ENCODE measurements at regions not wholly inside any gene's neighbourhood (a gene's known extent, or its start where the extent isn't known, plus 50 kb on each side); places are given as distances from the start of the nearest gene placed in this dataset.

DNA sequence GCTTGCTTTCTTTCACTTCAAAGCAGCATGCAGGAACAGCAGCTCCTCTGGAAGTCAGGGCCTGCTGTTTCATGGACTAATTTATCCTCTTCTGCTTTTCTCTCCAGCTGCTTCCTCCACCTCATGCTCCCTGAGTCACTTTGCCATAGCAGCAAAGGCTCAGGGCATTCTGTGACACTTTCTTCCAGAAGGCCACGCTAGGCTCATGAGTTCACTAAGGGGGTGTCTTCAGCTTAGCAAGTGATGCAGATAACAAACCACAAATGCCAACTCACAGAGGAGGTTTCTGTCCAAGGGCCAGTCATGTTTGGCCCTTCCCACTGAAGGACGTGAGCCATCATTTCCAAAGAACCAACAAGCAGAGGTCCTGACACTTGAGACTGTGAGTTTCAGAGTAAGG is 200.2 kb downstream of the ADGRA3 start:
- H3K27ac ChIP-seq: no peak overlapping the region
- H3K4me3 ChIP-seq: no peak overlapping the region
- H3K4me1 ChIP-seq: no peaks in the 10 kb centered on the region
- DNase-seq (no peak), ATAC-seq (ENCODE audit: low FRiP score in 2 of 2) (no peak)
- 15 to 44% methylated on average over 2 of the region's 2 CpGs for WGBS, 2 donors
- no peaks in the 10 kb centered on the region for H3K9me3 ChIP-seq
- no peaks in the 10 kb centered on the region for H3K36me3 ChIP-seq
- TF ChIP-seq EP300 (IDR thresholded peaks at IDR 0.05): no peak
- no peak for TF ChIP-seq POLR2A (IDR thresholded peaks at IDR 0.05)
- no peak for TF ChIP-seq POLR2AphosphoS5 (IDR thresholded peaks at IDR 0.05)
- TF ChIP-seq, protein P1, sequence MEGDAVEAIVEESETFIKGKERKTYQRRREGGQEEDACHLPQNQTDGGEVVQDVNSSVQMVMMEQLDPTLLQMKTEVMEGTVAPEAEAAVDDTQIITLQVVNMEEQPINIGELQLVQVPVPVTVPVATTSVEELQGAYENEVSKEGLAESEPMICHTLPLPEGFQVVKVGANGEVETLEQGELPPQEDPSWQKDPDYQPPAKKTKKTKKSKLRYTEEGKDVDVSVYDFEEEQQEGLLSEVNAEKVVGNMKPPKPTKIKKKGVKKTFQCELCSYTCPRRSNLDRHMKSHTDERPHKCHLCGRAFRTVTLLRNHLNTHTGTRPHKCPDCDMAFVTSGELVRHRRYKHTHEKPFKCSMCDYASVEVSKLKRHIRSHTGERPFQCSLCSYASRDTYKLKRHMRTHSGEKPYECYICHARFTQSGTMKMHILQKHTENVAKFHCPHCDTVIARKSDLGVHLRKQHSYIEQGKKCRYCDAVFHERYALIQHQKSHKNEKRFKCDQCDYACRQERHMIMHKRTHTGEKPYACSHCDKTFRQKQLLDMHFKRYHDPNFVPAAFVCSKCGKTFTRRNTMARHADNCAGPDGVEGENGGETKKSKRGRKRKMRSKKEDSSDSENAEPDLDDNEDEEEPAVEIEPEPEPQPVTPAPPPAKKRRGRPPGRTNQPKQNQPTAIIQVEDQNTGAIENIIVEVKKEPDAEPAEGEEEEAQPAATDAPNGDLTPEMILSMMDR (IDR thresholded peaks at IDR 0.05): no peak
- H3K27me3 ChIP-seq: no peaks in the 10 kb centered on the region

DNA sequence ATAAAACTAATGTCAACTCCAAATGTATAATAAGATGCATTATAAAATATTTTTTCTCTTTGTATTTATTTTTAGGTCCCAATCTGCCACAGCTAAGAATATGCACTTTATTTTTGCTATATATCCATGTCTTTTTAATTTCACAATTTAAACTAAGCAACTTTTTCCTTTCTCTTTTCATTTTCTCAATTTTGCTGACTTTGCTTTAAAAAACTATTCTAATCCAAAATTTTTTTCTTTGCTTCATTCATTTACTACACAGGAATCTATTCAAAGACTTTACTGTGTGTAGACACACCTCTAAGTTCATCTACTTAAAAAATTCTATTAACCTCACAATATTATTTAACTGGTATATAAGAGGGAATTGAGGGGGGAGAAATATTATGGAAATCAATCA is 201.9 kb downstream of the ADGRA3 start:
- no peak overlapping the region for H3K4me3 ChIP-seq
- TF ChIP-seq POLR2AphosphoS5 (IDR thresholded peaks at IDR 0.05): no peak
- TF ChIP-seq, protein P1 (IDR thresholded peaks at IDR 0.05): no peak
- no peak for TF ChIP-seq EP300 (IDR thresholded peaks at IDR 0.05)
- no peak for TF ChIP-seq POLR2A (IDR thresholded peaks at IDR 0.05)

DNA sequence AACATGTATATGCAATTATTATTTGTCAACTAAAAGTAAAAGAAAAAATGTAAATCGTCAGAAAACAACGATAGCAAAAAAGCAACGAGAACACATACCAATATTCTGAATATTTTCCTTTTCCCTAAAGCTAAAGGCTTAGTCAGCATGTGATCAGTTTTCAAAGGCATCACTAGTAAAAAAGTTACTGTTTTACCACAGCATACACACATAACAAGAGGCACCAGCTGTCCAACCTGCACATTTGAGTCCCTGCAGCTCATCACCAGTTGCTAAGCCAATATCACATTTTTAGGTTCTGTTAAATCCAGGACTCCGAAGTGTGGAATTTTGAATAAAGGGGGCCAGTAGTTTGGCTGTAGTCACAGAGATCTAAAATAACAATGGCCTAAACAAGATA is 203.8 kb downstream of the ADGRA3 start:
- no peak for ATAC-seq (ENCODE audit: low FRiP score in 2 of 2)

More for the DNA sequence above, 201.9 kb downstream of the ADGRA3 start:
- no peaks in the 10 kb centered on the region for H3K27me3 ChIP-seq
- no peak for ATAC-seq (ENCODE audit: low FRiP score in 2 of 2)
- H3K36me3 ChIP-seq: no peaks in the 10 kb centered on the region
- no peaks in the 10 kb centered on the region for H3K4me1 ChIP-seq
- H3K27ac ChIP-seq: no peak overlapping the region
- H3K9me3 ChIP-seq: no peaks in the 10 kb centered on the region
- DNase-seq: no peak

DNA sequence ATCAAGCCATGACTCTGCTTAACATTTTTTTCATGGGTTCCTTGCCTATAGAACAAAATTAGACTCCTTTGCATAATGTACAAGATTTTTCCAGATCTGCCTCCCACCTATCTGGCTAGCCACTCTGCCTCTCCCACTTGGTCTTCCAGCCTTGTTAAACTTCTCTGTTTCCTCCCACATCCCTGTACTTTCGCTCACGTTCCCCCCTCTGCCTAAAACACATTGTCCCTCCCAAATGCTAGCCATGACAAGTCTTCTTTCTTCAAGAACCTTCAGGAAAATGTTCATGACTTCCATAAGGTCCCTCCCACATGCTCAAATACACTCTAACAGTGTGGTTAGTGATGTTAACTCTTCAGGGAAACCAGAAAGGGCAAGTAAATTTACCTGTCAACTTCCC is 214.6 kb downstream of the ADGRA3 start:
- WGBS, 2 donors: 77 to 85% methylated on average over 2 of the region's 2 CpGs
- no peak overlapping the region for H3K4me3 ChIP-seq
- no peak overlapping the region for H3K27ac ChIP-seq
- DNase-seq: no peak
- no peaks in the 10 kb centered on the region for H3K27me3 ChIP-seq
- TF ChIP-seq POLR2AphosphoS5 (IDR thresholded peaks at IDR 0.05) (no peak), POLR2A (IDR thresholded peaks at IDR 0.05) (no peak), EP300 (IDR thresholded peaks at IDR 0.05) (no peak)
- TF ChIP-seq, protein P1 (IDR thresholded peaks at IDR 0.05): no peak
- no peaks in the 10 kb centered on the region for H3K4me1 ChIP-seq
- no peak for ATAC-seq (ENCODE audit: low FRiP score in 2 of 2)
- peaks cover 0 to 16% (median 3%) of the 10 kb centered on the region in 4 donors for H3K9me3 ChIP-seq
- H3K36me3 ChIP-seq: no peaks in the 10 kb centered on the region

More for the DNA sequence above, 203.8 kb downstream of the ADGRA3 start:
- Histone ChIP-seq H3K27ac (no peak overlapping the region), H3K9me3 (no peaks in the 10 kb centered on the region), H3K36me3 (no peaks in the 10 kb centered on the region), H3K27me3 (no peaks in the 10 kb centered on the region), H3K4me3 (no peak overlapping the region), H3K4me1 (no peaks in the 10 kb centered on the region)
- no peak for DNase-seq
- WGBS, 2 donors: 90 to 94% methylated on average over 4 of the region's 4 CpGs
- no peak for TF ChIP-seq POLR2A (IDR thresholded peaks at IDR 0.05)
- no peak for TF ChIP-seq EP300 (IDR thresholded peaks at IDR 0.05)
- TF ChIP-seq POLR2AphosphoS5 (IDR thresholded peaks at IDR 0.05): no peak
- TF ChIP-seq, protein P1 (IDR thresholded peaks at IDR 0.05): no peak

DNA sequence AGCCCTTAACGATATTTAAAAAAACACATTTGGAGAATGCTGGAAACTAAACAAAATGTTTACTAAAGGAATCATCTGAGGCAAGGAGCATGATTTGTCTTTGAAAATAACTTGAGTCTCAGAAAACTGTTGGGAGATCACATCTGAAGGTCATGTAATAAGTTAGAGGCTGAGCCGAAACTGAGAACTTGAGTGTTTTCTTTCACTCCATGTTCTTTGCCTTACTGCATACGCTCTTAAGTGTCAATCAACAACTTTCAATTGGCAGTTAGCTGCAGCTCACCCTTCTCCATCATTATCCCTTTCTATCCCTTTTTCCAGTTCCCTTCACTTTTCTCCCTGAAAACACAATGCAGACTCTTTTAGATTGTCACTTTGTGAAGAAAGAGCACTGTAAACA is 216.2 kb downstream of the ADGRA3 start:
- H3K4me1 ChIP-seq: no peaks in the 10 kb centered on the region
- H3K36me3 ChIP-seq: no peaks in the 10 kb centered on the region
- no peaks in the 10 kb centered on the region for H3K27me3 ChIP-seq
- peaks cover 0 to 16% (median 3%) of the 10 kb centered on the region in 4 donors for H3K9me3 ChIP-seq
- H3K27ac ChIP-seq: no peak overlapping the region
- ATAC-seq (ENCODE audit: low FRiP score in 2 of 2) (no peak), DNase-seq (no peak)
- TF ChIP-seq EP300 (IDR thresholded peaks at IDR 0.05): no peak
- no peak for TF ChIP-seq POLR2A (IDR thresholded peaks at IDR 0.05)
- TF ChIP-seq POLR2AphosphoS5 (IDR thresholded peaks at IDR 0.05): no peak
- TF ChIP-seq, protein P1 (IDR thresholded peaks at IDR 0.05): no peak
- WGBS, 2 donors: 60 to 77% methylated on average over 3 of the region's 3 CpGs
- no peak overlapping the region for H3K4me3 ChIP-seq

Data from upper lobe of left lung (tissue), 6 donors.